ENCODE measurements at regions not wholly inside any gene's neighbourhood (a gene's known extent, or its start where the extent isn't known, plus 50 kb on each side); places are given as distances from the start of the nearest gene placed in this dataset.
"Not testable (repeated sequence)": the region's sequence is repeated elsewhere in the genome, so short reads cannot be mapped to it uniquely, and the experiment has no call there.

GRCh38 chr5:101783241-101784013 lies 512.7 kb downstream of the SLCO4C1 start:
- no peak for DNase-seq (ENCODE audit: low spot score)
- WGBS, 2 donors (ENCODE audit: extremely low coverage in 2 of 2, insufficient read length in 2 of 2, insufficient replicate concordance in 1 of 2) = no CpG with 5 or more reads among the region's 26 CpGs
- Histone ChIP-seq H2BK12ac (ENCODE audit: low read length) (no peak overlapping the region), H3K4me3 (ENCODE audit: low read length in 2 of 2) (no peak overlapping the region), H2BK120ac (ENCODE audit: low read depth, low read length) (no peak overlapping the region), H3K4me1 (ENCODE audit: control insufficient read depth in 2 of 2, insufficient read depth in 1 of 2, low read depth in 1 of 2, low read length in 2 of 2) (peaks cover 4 to 8% of the 10 kb centered on the region in 2 donors), H3K9ac (ENCODE audit: low read depth, low read length, poor library complexity) (no peak overlapping the region), H2AK5ac (ENCODE audit: low read depth, low read length) (no peak overlapping the region), H2BK5ac (ENCODE audit: low read length) (no peak overlapping the region), H4K91ac (ENCODE audit: low read depth, low read length, poor library complexity) (no peak overlapping the region), H3K18ac (ENCODE audit: low read length) (peak overlapping the region; percentile 41), H3K4me2 (ENCODE audit: insufficient read depth, low read length, poor library complexity, severe bottlenecking) (no peak overlapping the region), H3K27me3 (ENCODE audit: control insufficient read depth in 3 of 3, insufficient read depth in 3 of 3, low read depth in 1 of 3, low read length in 3 of 3) (peaks cover 0 to 78% (median 2%) of the 10 kb centered on the region in 3 experiments), H4K8ac (ENCODE audit: low read depth, low read length) (no peak overlapping the region), H3K23ac (ENCODE audit: low read depth, low read length, poor library complexity) (no peak overlapping the region), H2BK15ac (ENCODE audit: low read length) (no peak overlapping the region), H3K4ac (ENCODE audit: low read length) (no peak overlapping the region), H3K14ac (ENCODE audit: low read length) (no peak overlapping the region), H3K27ac (replicated peaks; ENCODE audit: low read length) (no peak overlapping the region), H3K9me3 (replicated peaks in 1 of 2; ENCODE audit: control insufficient read depth in 2 of 2, insufficient read depth in 1 of 2, low read depth in 1 of 2, low read length in 2 of 2) (no peaks in the 10 kb centered on the region), H2AFZ (ENCODE audit: low read length) (no peak overlapping the region), H3K79me1 (ENCODE audit: low read depth, low read length) (no peaks in the 10 kb centered on the region), H3K36me3 (replicated peaks in 1 of 2; ENCODE audit: control insufficient read depth in 2 of 2, insufficient read depth in 2 of 2, low read length in 2 of 2) (no peaks in the 10 kb centered on the region)

GRCh38 chr5:101782352-101783103 lies 513.6 kb downstream of the SLCO4C1 start:
- no peak overlapping the region for H3K4me3 ChIP-seq (ENCODE audit: low read length in 2 of 2)
- H2BK5ac ChIP-seq (ENCODE audit: low read length) = no peak overlapping the region
- H3K27ac ChIP-seq (replicated peaks; ENCODE audit: low read length) = no peak overlapping the region
- no peak overlapping the region for H3K9ac ChIP-seq (ENCODE audit: low read depth, low read length, poor library complexity)
- no peaks in the 10 kb centered on the region for H3K36me3 ChIP-seq (replicated peaks in 1 of 2; ENCODE audit: control insufficient read depth in 2 of 2, insufficient read depth in 2 of 2, low read length in 2 of 2)
- no peak overlapping the region for H2BK15ac ChIP-seq (ENCODE audit: low read length)
- no peak overlapping the region for H3K23ac ChIP-seq (ENCODE audit: low read depth, low read length, poor library complexity)
- no peaks in the 10 kb centered on the region for H3K79me1 ChIP-seq (ENCODE audit: low read depth, low read length)
- H2BK12ac ChIP-seq (ENCODE audit: low read length) = no peak overlapping the region
- peak; percentile 14 for DNase-seq (ENCODE audit: low spot score)
- H3K9me3 ChIP-seq (replicated peaks in 1 of 2; ENCODE audit: control insufficient read depth in 2 of 2, insufficient read depth in 1 of 2, low read depth in 1 of 2, low read length in 2 of 2) = no peaks in the 10 kb centered on the region
- H2BK120ac ChIP-seq (ENCODE audit: low read depth, low read length) = no peak overlapping the region
- no peak overlapping the region for H3K18ac ChIP-seq (ENCODE audit: low read length)
- H3K4ac ChIP-seq (ENCODE audit: low read length) = no peak overlapping the region
- no peak overlapping the region for H3K14ac ChIP-seq (ENCODE audit: low read length)
- H3K4me2 ChIP-seq (ENCODE audit: insufficient read depth, low read length, poor library complexity, severe bottlenecking) = no peak overlapping the region
- H4K8ac ChIP-seq (ENCODE audit: low read depth, low read length) = no peak overlapping the region
- no peak overlapping the region for H2AK5ac ChIP-seq (ENCODE audit: low read depth, low read length)
- H2AFZ ChIP-seq (ENCODE audit: low read length) = no peak overlapping the region
- no CpG with 5 or more reads among the region's 10 CpGs for WGBS, 2 donors (ENCODE audit: extremely low coverage in 2 of 2, insufficient read length in 2 of 2, insufficient replicate concordance in 1 of 2)
- peaks cover 4 to 8% of the 10 kb centered on the region in 2 donors for H3K4me1 ChIP-seq (ENCODE audit: control insufficient read depth in 2 of 2, insufficient read depth in 1 of 2, low read depth in 1 of 2, low read length in 2 of 2)
- peaks cover 0 to 76% (median 2%) of the 10 kb centered on the region in 3 experiments for H3K27me3 ChIP-seq (ENCODE audit: control insufficient read depth in 3 of 3, insufficient read depth in 3 of 3, low read depth in 1 of 3, low read length in 3 of 3)
- no peak overlapping the region for H4K91ac ChIP-seq (ENCODE audit: low read depth, low read length, poor library complexity)

GRCh38 chr5:101751105-101751504 lies 545.0 kb downstream of the SLCO4C1 start:
- no peak overlapping the region for H3K9ac ChIP-seq (ENCODE audit: low read depth, low read length, poor library complexity)
- no peak overlapping the region for H3K4me2 ChIP-seq (ENCODE audit: insufficient read depth, low read length, poor library complexity, severe bottlenecking)
- H3K23ac ChIP-seq (ENCODE audit: low read depth, low read length, poor library complexity) = no peak overlapping the region
- no peak overlapping the region for H2BK12ac ChIP-seq (ENCODE audit: low read length)
- no CpG with 5 or more reads among the region's 3 CpGs for WGBS, 2 donors (ENCODE audit: extremely low coverage in 2 of 2, insufficient read length in 2 of 2, insufficient replicate concordance in 1 of 2)
- no peaks in the 10 kb centered on the region for H3K9me3 ChIP-seq (replicated peaks in 1 of 2; ENCODE audit: control insufficient read depth in 2 of 2, insufficient read depth in 1 of 2, low read depth in 1 of 2, low read length in 2 of 2)
- H3K4ac ChIP-seq (ENCODE audit: low read length) = no peak overlapping the region
- H3K18ac ChIP-seq (ENCODE audit: low read length) = no peak overlapping the region
- H3K27ac ChIP-seq (replicated peaks; ENCODE audit: low read length) = no peak overlapping the region
- H2BK15ac ChIP-seq (ENCODE audit: low read length) = no peak overlapping the region
- H3K79me1 ChIP-seq (ENCODE audit: low read depth, low read length) = no peaks in the 10 kb centered on the region
- H3K14ac ChIP-seq (ENCODE audit: low read length) = no peak overlapping the region
- no peak overlapping the region for H4K91ac ChIP-seq (ENCODE audit: low read depth, low read length, poor library complexity)
- H3K27me3 ChIP-seq (ENCODE audit: control insufficient read depth in 3 of 3, insufficient read depth in 3 of 3, low read depth in 1 of 3, low read length in 3 of 3) = no peaks in the 10 kb centered on the region
- no peak overlapping the region for H2AK5ac ChIP-seq (ENCODE audit: low read depth, low read length)
- H3K4me3 ChIP-seq (ENCODE audit: low read length in 2 of 2) = no peak overlapping the region
- no peak for DNase-seq (ENCODE audit: low spot score)
- H2BK120ac ChIP-seq (ENCODE audit: low read depth, low read length) = no peak overlapping the region
- H4K8ac ChIP-seq (ENCODE audit: low read depth, low read length) = no peak overlapping the region
- no peaks in the 10 kb centered on the region for H3K36me3 ChIP-seq (replicated peaks in 1 of 2; ENCODE audit: control insufficient read depth in 2 of 2, insufficient read depth in 2 of 2, low read length in 2 of 2)
- no peak overlapping the region for H2BK5ac ChIP-seq (ENCODE audit: low read length)
- H2AFZ ChIP-seq (ENCODE audit: low read length) = no peak overlapping the region
- H3K4me1 ChIP-seq (ENCODE audit: control insufficient read depth in 2 of 2, insufficient read depth in 1 of 2, low read depth in 1 of 2, low read length in 2 of 2) = no peaks in the 10 kb centered on the region

GRCh38 chr5:101743000-101743399 lies 553.1 kb downstream of the SLCO4C1 start:
- H2BK12ac ChIP-seq (ENCODE audit: low read length); H4K91ac ChIP-seq (ENCODE audit: low read depth, low read length, poor library complexity); H2BK120ac ChIP-seq (ENCODE audit: low read depth, low read length); H3K14ac ChIP-seq (ENCODE audit: low read length); H3K36me3 ChIP-seq (replicated peaks in 1 of 2; ENCODE audit: control insufficient read depth in 2 of 2, insufficient read depth in 2 of 2, low read length in 2 of 2); H2AFZ ChIP-seq (ENCODE audit: low read length); H3K9ac ChIP-seq (ENCODE audit: low read depth, low read length, poor library complexity); DNase-seq (ENCODE audit: low spot score); H3K23ac ChIP-seq (ENCODE audit: low read depth, low read length, poor library complexity); H2BK15ac ChIP-seq (ENCODE audit: low read length); H3K9me3 ChIP-seq (replicated peaks in 1 of 2; ENCODE audit: control insufficient read depth in 2 of 2, insufficient read depth in 1 of 2, low read depth in 1 of 2, low read length in 2 of 2); H3K27me3 ChIP-seq (ENCODE audit: control insufficient read depth in 3 of 3, insufficient read depth in 3 of 3, low read depth in 1 of 3, low read length in 3 of 3); H3K4ac ChIP-seq (ENCODE audit: low read length); H3K4me1 ChIP-seq (ENCODE audit: control insufficient read depth in 2 of 2, insufficient read depth in 1 of 2, low read depth in 1 of 2, low read length in 2 of 2); H2AK5ac ChIP-seq (ENCODE audit: low read depth, low read length); H3K27ac ChIP-seq (replicated peaks; ENCODE audit: low read length); H2BK5ac ChIP-seq (ENCODE audit: low read length); H3K79me1 ChIP-seq (ENCODE audit: low read depth, low read length); H3K4me2 ChIP-seq (ENCODE audit: insufficient read depth, low read length, poor library complexity, severe bottlenecking); H3K4me3 ChIP-seq (ENCODE audit: low read length in 2 of 2); H4K8ac ChIP-seq (ENCODE audit: low read depth, low read length); H3K18ac ChIP-seq (ENCODE audit: low read length): not testable (repeated sequence)
